ENCODE measurements at regions not wholly inside any gene's neighbourhood (a gene's known extent, or its start where the extent isn't known, plus 50 kb on each side); places are given as distances from the start of the nearest gene placed in this dataset.

DNA sequence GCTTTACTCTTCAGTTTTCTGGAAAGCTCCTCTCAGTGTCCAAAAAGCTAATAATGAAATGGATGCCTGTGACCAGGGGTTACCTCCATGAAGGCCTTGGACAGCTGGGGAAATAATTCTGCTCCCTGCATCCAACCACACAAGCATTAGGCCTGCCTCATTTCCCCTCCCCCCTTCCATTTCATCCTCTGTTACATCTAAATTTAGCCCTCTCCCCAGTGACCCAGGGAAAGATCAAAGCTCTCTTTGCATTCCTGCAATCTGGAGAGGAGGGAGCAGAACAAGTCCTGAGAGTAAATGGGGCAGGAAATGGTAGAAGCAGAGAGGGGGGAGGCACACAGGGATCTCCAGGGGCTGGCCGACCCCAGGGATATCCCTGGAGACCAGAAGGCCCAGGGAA is 452.7 kb downstream of the TSHZ3 start:
- CTCF ChIA-PET, result no interaction called here
- no peak for DNase-seq (ENCODE audit: extremely low spot score)
- POLR2A ChIA-PET, result no interaction called here
- TF ChIP-seq L3MBTL2 (conservative IDR thresholded peaks at IDR 0.05) (no peak), ELF4 (IDR thresholded peaks at IDR 0.05) (no peak), NFRKB (IDR thresholded peaks at IDR 0.05) (no peak), FOXK2 (IDR thresholded peaks at IDR 0.05) (no peak), SUZ12 (IDR thresholded peaks at IDR 0.05) (no peak), BHLHE40 (IDR thresholded peaks at IDR 0.05; ENCODE audit: borderline replicate concordance) (no peak), ARNT (IDR thresholded peaks at IDR 0.05) (no peak), FOXA1 (IDR thresholded peaks at IDR 0.05) (no peak), LEF1 (IDR thresholded peaks at IDR 0.05; ENCODE audit: borderline replicate concordance) (no peak), ZNF384 (IDR thresholded peaks at IDR 0.05) (no peak), HDGF (IDR thresholded peaks at IDR 0.05; ENCODE audit: borderline replicate concordance) (no peak), TARDBP (IDR thresholded peaks at IDR 0.05) (no peak), SP1 (IDR thresholded peaks at IDR 0.05) (no peak), FOXM1 (IDR thresholded peaks at IDR 0.05; ENCODE audit: borderline replicate concordance) (no peak), CTBP1 (IDR thresholded peaks at IDR 0.05; ENCODE audit: borderline replicate concordance) (no peak)
- TF ChIP-seq, protein P1, sequence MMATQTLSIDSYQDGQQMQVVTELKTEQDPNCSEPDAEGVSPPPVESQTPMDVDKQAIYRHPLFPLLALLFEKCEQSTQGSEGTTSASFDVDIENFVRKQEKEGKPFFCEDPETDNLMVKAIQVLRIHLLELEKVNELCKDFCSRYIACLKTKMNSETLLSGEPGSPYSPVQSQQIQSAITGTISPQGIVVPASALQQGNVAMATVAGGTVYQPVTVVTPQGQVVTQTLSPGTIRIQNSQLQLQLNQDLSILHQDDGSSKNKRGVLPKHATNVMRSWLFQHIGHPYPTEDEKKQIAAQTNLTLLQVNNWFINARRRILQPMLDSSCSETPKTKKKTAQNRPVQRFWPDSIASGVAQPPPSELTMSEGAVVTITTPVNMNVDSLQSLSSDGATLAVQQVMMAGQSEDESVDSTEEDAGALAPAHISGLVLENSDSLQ (IDR thresholded peaks at IDR 0.05), result no peak

DNA sequence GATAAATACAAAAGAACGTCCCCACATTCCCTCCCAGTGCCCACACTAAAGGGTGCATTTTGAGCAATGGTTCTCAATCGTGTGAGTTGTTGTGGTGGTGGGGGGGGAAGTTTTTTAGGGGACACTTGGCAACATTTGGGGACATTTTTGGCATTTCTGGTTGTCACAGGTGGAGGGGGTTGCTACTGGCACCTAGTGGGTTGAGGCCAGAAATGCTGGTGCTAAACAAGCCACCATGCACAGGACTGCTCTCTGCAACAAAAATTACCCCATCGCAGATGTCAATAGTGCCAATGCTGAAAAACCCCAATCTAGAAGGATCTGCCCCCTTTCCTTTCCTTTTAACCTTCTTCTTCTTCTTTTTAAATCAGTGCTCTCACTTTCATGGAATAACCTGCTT is 453.3 kb downstream of the TSHZ3 start:
- DNase-seq (ENCODE audit: extremely low spot score), result no peak
- no peak for TF ChIP-seq LEF1 (IDR thresholded peaks at IDR 0.05; ENCODE audit: borderline replicate concordance)
- TF ChIP-seq CTBP1 (IDR thresholded peaks at IDR 0.05; ENCODE audit: borderline replicate concordance), result no peak
- TF ChIP-seq ELF4 (IDR thresholded peaks at IDR 0.05), result no peak
- no peak for TF ChIP-seq TARDBP (IDR thresholded peaks at IDR 0.05)
- no peak for TF ChIP-seq L3MBTL2 (conservative IDR thresholded peaks at IDR 0.05)
- TF ChIP-seq FOXK2 (IDR thresholded peaks at IDR 0.05), result no peak
- TF ChIP-seq SUZ12 (IDR thresholded peaks at IDR 0.05), result no peak
- no peak for TF ChIP-seq SP1 (IDR thresholded peaks at IDR 0.05)
- no peak for TF ChIP-seq FOXM1 (IDR thresholded peaks at IDR 0.05; ENCODE audit: borderline replicate concordance)
- no peak for TF ChIP-seq FOXA1 (IDR thresholded peaks at IDR 0.05)
- TF ChIP-seq HDGF (IDR thresholded peaks at IDR 0.05; ENCODE audit: borderline replicate concordance), result no peak
- TF ChIP-seq, protein P1 (IDR thresholded peaks at IDR 0.05), result no peak
- no peak for TF ChIP-seq ARNT (IDR thresholded peaks at IDR 0.05)
- no peak for TF ChIP-seq ZNF384 (IDR thresholded peaks at IDR 0.05)
- no peak for TF ChIP-seq BHLHE40 (IDR thresholded peaks at IDR 0.05; ENCODE audit: borderline replicate concordance)
- no peak for TF ChIP-seq NFRKB (IDR thresholded peaks at IDR 0.05)
- ChIA-PET POLR2A (no interaction called here), CTCF (no interaction called here)

DNA sequence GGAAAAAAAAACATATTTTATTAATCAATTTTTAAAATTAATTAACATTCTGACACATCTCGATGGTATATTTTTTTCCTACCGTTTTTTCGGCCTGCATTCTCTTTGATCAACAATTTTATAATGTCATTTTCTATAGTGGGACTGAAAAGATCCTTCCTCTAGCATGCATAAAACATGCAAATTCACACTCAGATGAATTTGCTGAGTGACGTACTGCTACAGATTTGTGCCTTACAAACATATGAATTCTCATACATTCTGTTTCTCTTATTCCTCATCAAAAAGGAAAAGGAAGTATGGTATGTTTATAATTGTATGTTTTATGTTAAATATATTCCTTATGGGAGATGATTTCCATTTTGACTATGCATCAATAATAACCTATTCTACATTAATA is 458.2 kb downstream of the TSHZ3 start:
- ChIA-PET CTCF (interaction anchor here (0.7 kb wide), 1 partner anchor 16 kb away, joined by 3 read pairs; no protein-coding TSS in a partner anchor), POLR2A (no interaction called here)
- DNase-seq (ENCODE audit: extremely low spot score), result no peak
- TF ChIP-seq ZNF384 (IDR thresholded peaks at IDR 0.05), result no peak
- TF ChIP-seq FOXA1 (IDR thresholded peaks at IDR 0.05), result no peak
- TF ChIP-seq HDGF (IDR thresholded peaks at IDR 0.05; ENCODE audit: borderline replicate concordance), result no peak
- TF ChIP-seq LEF1 (IDR thresholded peaks at IDR 0.05; ENCODE audit: borderline replicate concordance), result no peak
- no peak for TF ChIP-seq BHLHE40 (IDR thresholded peaks at IDR 0.05; ENCODE audit: borderline replicate concordance)
- no peak for TF ChIP-seq NFRKB (IDR thresholded peaks at IDR 0.05)
- no peak for TF ChIP-seq CTBP1 (IDR thresholded peaks at IDR 0.05; ENCODE audit: borderline replicate concordance)
- TF ChIP-seq L3MBTL2 (conservative IDR thresholded peaks at IDR 0.05), result no peak
- no peak for TF ChIP-seq TARDBP (IDR thresholded peaks at IDR 0.05)
- no peak for TF ChIP-seq ARNT (IDR thresholded peaks at IDR 0.05)
- no peak for TF ChIP-seq ELF4 (IDR thresholded peaks at IDR 0.05)
- TF ChIP-seq, protein P1 (IDR thresholded peaks at IDR 0.05), result no peak
- no peak for TF ChIP-seq FOXK2 (IDR thresholded peaks at IDR 0.05)
- no peak for TF ChIP-seq FOXM1 (IDR thresholded peaks at IDR 0.05; ENCODE audit: borderline replicate concordance)
- no peak for TF ChIP-seq SP1 (IDR thresholded peaks at IDR 0.05)
- TF ChIP-seq SUZ12 (IDR thresholded peaks at IDR 0.05), result no peak

DNA sequence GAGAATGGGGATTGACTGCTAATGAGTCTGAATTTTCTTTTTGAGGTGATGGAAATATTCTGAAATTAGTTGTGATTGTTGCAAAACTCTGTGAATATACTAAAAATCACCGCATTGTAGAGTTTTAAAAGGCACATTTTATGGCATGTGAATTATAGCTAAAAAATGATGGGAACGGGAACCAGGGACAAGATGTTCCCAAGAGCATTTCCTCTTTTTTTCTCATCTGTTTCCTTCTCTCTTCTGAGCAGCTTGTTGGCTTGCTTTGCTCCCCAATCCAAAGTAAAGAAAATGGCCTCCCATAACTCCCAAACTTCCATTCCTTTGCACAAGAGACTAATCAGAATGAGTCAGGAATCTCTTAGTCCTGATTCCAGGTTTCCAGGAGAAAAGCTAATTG is 459.2 kb downstream of the TSHZ3 start:
- TF ChIP-seq ARNT (IDR thresholded peaks at IDR 0.05) (no peak), BHLHE40 (IDR thresholded peaks at IDR 0.05; ENCODE audit: borderline replicate concordance) (no peak), SP1 (IDR thresholded peaks at IDR 0.05) (no peak), NFRKB (IDR thresholded peaks at IDR 0.05) (no peak), SUZ12 (IDR thresholded peaks at IDR 0.05) (no peak), CTBP1 (IDR thresholded peaks at IDR 0.05; ENCODE audit: borderline replicate concordance) (no peak), LEF1 (IDR thresholded peaks at IDR 0.05; ENCODE audit: borderline replicate concordance) (no peak), FOXA1 (IDR thresholded peaks at IDR 0.05) (no peak), TARDBP (IDR thresholded peaks at IDR 0.05) (no peak), ELF4 (IDR thresholded peaks at IDR 0.05) (no peak), ZNF384 (IDR thresholded peaks at IDR 0.05) (no peak), L3MBTL2 (conservative IDR thresholded peaks at IDR 0.05) (no peak), FOXM1 (IDR thresholded peaks at IDR 0.05; ENCODE audit: borderline replicate concordance) (no peak), FOXK2 (IDR thresholded peaks at IDR 0.05) (no peak), HDGF (IDR thresholded peaks at IDR 0.05; ENCODE audit: borderline replicate concordance) (no peak)
- TF ChIP-seq, protein P1 (IDR thresholded peaks at IDR 0.05), result no peak
- ChIA-PET CTCF (no interaction called here), POLR2A (no interaction called here)
- no peak for DNase-seq (ENCODE audit: extremely low spot score)

DNA sequence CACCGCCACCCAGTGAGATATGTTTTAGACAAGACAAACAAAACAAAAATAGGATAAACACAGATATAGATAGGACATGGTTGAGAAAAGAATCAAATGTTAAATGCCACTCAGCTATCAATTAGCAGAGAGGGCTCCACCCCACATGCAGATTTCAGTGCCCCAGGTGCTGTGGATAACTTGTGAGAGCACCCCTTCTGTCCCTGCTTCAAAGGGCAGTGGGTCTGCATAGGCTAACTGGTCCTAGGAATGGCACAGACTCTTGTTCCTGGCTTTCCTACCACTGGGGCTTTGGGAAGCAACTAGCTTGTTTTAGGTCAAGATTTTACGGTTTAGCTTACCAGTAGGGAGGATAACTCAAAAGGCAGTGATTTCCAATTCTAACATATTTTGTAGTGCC is 460.3 kb downstream of the TSHZ3 start:
- TF ChIP-seq FOXA1 (IDR thresholded peaks at IDR 0.05) (no peak), FOXK2 (IDR thresholded peaks at IDR 0.05) (no peak), FOXM1 (IDR thresholded peaks at IDR 0.05; ENCODE audit: borderline replicate concordance) (no peak), NFRKB (IDR thresholded peaks at IDR 0.05) (no peak), SP1 (IDR thresholded peaks at IDR 0.05) (no peak), L3MBTL2 (conservative IDR thresholded peaks at IDR 0.05) (no peak)
- TF ChIP-seq, protein P1 (IDR thresholded peaks at IDR 0.05), result no peak
- DNase-seq (ENCODE audit: extremely low spot score), result no peak
- POLR2A ChIA-PET, result no interaction called here
- CTCF ChIA-PET, result no interaction called here

Data from HEK293T (cell line).